SU-DHL-6 (cell line): ENCODE measurements at regions not wholly inside any gene's neighbourhood (a gene's known extent, or its start where the extent isn't known, plus 50 kb on each side); places are given as distances from the start of the nearest gene placed in this dataset.

ENCODE experiments used
- H2AFZ ChIP-seq: fragments of 200-600 bp; sonication (generic); 2 replicates; pipeline ENCODE4 v1.6.1; 2014; ENCODE audit warnings: low read depth, mild to moderate bottlenecking, moderate library complexity, mixed read lengths, antibody characterized with exemption, low read length; ENCODE audit not compliant: severe bottlenecking
- H3F3A ChIP-seq: fragments of 200-600 bp; shearing (Covaris generic); 2 replicates; pipeline ENCODE4 v1.6.0; 2016; ENCODE audit warnings: antibody characterized with exemption, mild to moderate bottlenecking; ENCODE audit not compliant: insufficient read depth
- H3K27ac ChIP-seq: fragments of 200-600 bp; sonication (generic); 2 replicates; pipeline ENCODE4 v1.5.1; 2016; ENCODE audit warnings: low read depth, mild to moderate bottlenecking, low read length, moderate library complexity, mixed read lengths
- H3K27me3 ChIP-seq: fragments of 200-600 bp; sonication (generic), shearing (Covaris generic); 2 replicates; pipeline ENCODE4 v1.6.0; 2014; ENCODE audit warnings: mild to moderate bottlenecking, low read length
- H3K36me3 ChIP-seq: fragments of 200-600 bp; sonication (generic); 2 replicates; pipeline ENCODE4 v1.6.1; 2014; ENCODE audit warnings: mild to moderate bottlenecking, low read length, mixed read lengths
- H3K4me2 ChIP-seq: fragments of 300-600, 200-600 bp; shearing (Covaris generic), sonication (generic); 2 replicates; pipeline ENCODE4 v1.6.0; 2014; ENCODE audit warnings: low read length, low read depth, mild to moderate bottlenecking; ENCODE audit not compliant: poor library complexity, severe bottlenecking
- H3K4me3 ChIP-seq: fragments of 200-600 bp; sonication (generic); 2 replicates; pipeline ENCODE4 v1.5.1; 2014; ENCODE audit warnings: antibody characterized with exemption, low read length, mild to moderate bottlenecking, mixed read lengths; ENCODE audit not compliant: insufficient read depth, poor library complexity, severe bottlenecking
- H3K79me2 ChIP-seq: fragments of 200-600 bp; sonication (generic); 2 replicates; pipeline ENCODE4 v1.6.1; 2014; ENCODE audit warnings: mild to moderate bottlenecking, low read length, moderate library complexity; ENCODE audit not compliant: insufficient read depth
- H3K9ac ChIP-seq: fragments of 200-600 bp; sonication (generic); 2 replicates; pipeline ENCODE4 v1.7.0; 2014; ENCODE audit warnings: mild to moderate bottlenecking, low read length
- H3K9me2 ChIP-seq: fragments of 200-600 bp; sonication (generic); replicated peaks from 2 replicates; pipeline ENCODE4 v1.6.1; 2014; ENCODE audit warnings: low read length; ENCODE audit not compliant: insufficient read depth
- H3K9me3 ChIP-seq: fragments of 200-600 bp; sonication (generic); 2 replicates; pipeline ENCODE4 v1.6.1; 2014; ENCODE audit warnings: low read length, mixed read lengths; ENCODE audit not compliant: insufficient read depth
- H4K20me1 ChIP-seq: fragments of 200-600 bp; sonication (generic); 2 replicates; pipeline ENCODE4 v1.6.1; 2014; ENCODE audit warnings: low read depth, mild to moderate bottlenecking, antibody characterized with exemption, low read length, moderate library complexity, mixed read lengths
- EZH2phosphoT487 ChIP-seq: fragments of 200-600 bp; sonication (generic), shearing (Covaris generic); conservative IDR thresholded peaks from 2 replicates; pipeline ENCODE4 v1.6.1; 2018; ENCODE audit warnings: mild to moderate bottlenecking, antibody characterized with exemption, low read length, moderate library complexity, mixed read lengths
- TF ChIP-seq, protein P1 (sequence below): fragments of 200-600 bp; sonication (generic); IDR thresholded peaks from one replicate; pipeline ENCODE4 v1.5.1; 2017; ENCODE audit warnings: antibody characterized with exemption, mild to moderate bottlenecking, low read length, moderate library complexity; ENCODE audit not compliant: insufficient read depth, poor library complexity, severe bottlenecking

DNA sequence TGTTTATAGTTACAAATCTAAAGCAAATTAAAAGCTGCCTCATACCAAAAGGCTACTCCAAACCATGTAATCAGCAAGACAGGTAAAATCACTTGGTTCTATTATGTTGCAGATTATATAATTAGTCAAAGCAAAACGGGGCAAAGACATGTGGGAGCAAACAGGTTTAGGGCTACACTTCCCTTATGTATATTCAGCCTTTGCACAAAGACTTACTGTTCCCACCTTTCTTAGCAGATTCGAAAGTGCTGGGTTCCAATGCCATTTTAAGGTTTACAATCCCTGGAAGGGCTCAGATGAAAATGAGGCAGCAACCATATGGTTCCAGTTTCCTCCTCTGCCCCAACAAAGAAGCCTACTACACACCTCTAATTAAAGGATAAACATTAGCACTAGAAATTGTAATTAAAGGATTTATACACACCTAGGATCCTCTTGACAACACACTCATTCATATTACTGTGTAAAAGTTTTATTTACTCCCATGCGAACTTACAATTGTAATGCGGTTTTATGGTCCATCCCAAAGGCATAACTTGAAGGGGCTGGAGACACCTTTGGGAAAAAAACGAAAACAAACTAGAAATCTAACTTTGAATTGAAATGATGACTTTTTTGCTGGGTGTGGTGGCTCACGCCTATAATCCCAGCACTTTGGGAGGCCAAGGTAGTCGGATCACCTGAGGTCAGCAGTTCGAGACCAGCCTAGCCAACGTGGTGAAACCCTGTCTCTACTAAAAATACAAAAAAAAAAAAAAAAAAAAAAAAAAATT is 117.3 kb upstream of the PKN2 start:
- H3K4me2 ChIP-seq, result no peak overlapping the region
- H3K79me2 ChIP-seq, result no peaks in the 10 kb centered on the region
- TF ChIP-seq, protein P1, sequence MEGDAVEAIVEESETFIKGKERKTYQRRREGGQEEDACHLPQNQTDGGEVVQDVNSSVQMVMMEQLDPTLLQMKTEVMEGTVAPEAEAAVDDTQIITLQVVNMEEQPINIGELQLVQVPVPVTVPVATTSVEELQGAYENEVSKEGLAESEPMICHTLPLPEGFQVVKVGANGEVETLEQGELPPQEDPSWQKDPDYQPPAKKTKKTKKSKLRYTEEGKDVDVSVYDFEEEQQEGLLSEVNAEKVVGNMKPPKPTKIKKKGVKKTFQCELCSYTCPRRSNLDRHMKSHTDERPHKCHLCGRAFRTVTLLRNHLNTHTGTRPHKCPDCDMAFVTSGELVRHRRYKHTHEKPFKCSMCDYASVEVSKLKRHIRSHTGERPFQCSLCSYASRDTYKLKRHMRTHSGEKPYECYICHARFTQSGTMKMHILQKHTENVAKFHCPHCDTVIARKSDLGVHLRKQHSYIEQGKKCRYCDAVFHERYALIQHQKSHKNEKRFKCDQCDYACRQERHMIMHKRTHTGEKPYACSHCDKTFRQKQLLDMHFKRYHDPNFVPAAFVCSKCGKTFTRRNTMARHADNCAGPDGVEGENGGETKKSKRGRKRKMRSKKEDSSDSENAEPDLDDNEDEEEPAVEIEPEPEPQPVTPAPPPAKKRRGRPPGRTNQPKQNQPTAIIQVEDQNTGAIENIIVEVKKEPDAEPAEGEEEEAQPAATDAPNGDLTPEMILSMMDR, result no peak
- TF ChIP-seq EZH2phosphoT487, result no peak
- no peaks in the 10 kb centered on the region for H3K27me3 ChIP-seq
- H3K9me2 ChIP-seq, result no peaks in the 10 kb centered on the region
- no peak overlapping the region for H3K4me3 ChIP-seq
- no peak overlapping the region for H3K27ac ChIP-seq
- no peaks in the 10 kb centered on the region for H3K36me3 ChIP-seq
- no peaks in the 10 kb centered on the region for H3F3A ChIP-seq
- H2AFZ ChIP-seq, result no peak overlapping the region
- H4K20me1 ChIP-seq, result no peaks in the 10 kb centered on the region
- H3K9ac ChIP-seq, result no peak overlapping the region
- no peaks in the 10 kb centered on the region for H3K9me3 ChIP-seq

DNA sequence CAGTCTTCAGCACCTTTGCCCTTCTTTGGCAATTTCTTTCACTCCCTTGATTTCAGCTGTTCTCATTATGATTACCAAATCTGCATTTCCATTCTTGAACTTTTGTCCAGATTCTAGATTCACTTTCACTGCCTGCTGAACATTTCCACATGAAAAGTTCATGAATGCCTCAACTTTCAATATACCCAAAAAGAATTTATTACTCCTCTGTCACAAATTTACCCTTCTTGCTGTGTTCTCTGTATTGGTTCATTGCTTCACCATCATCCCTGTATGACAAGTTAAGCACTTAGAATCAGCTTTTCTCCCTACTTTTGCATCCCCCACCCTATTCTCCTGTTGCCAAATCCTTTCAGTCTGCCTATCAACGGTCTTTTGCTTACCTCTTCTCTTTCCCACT is 112.6 kb upstream of the PKN2 start:
- H3K9ac ChIP-seq, result no peak overlapping the region
- H4K20me1 ChIP-seq, result no peaks in the 10 kb centered on the region
- H3K4me2 ChIP-seq, result no peak overlapping the region
- no peaks in the 10 kb centered on the region for H3K27me3 ChIP-seq
- no peaks in the 10 kb centered on the region for H3K9me3 ChIP-seq
- no peak for TF ChIP-seq EZH2phosphoT487
- TF ChIP-seq, protein P1, result no peak
- no peaks in the 10 kb centered on the region for H3K9me2 ChIP-seq
- no peaks in the 10 kb centered on the region for H3K36me3 ChIP-seq
- H3K27ac ChIP-seq, result no peak overlapping the region
- no peak overlapping the region for H2AFZ ChIP-seq
- no peaks in the 10 kb centered on the region for H3F3A ChIP-seq
- H3K4me3 ChIP-seq, result no peak overlapping the region
- no peaks in the 10 kb centered on the region for H3K79me2 ChIP-seq

DNA sequence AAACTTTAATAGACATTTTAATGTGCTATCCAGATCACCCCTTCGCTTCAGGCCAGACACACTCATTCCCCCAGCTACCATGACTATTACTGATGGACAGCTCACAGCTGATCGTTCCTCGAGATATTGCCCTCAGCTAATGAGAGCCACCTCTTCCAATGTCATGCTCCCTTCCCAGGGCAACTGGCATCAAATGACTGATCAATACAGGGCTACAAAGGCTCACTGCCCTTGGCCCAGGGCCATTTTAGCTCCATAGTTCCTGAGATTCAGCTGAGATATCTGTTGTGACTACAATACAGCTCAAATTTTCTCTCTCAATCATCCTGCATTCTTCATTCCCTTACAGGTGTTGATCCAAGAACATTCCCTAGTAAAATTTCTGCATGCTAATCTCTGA is 104.5 kb upstream of the PKN2 start:
- Histone ChIP-seq H3K4me3 (no peak overlapping the region), H3K36me3 (no peaks in the 10 kb centered on the region), H3K27me3 (no peaks in the 10 kb centered on the region), H3K9ac (no peak overlapping the region), H2AFZ (no peak overlapping the region), H3K27ac (no peak overlapping the region), H3K79me2 (no peaks in the 10 kb centered on the region), H3K4me2 (no peak overlapping the region), H3F3A (no peaks in the 10 kb centered on the region), H4K20me1 (no peaks in the 10 kb centered on the region), H3K9me3 (no peaks in the 10 kb centered on the region), H3K9me2 (no peaks in the 10 kb centered on the region)
- TF ChIP-seq EZH2phosphoT487, result no peak
- TF ChIP-seq, protein P1, result no peak
